SK-N-SH treated with all-trans-retinoic acid at 6 μM for 48 hours (cell line): ENCODE measurements at regions not wholly inside any gene's neighbourhood (a gene's known extent, or its start where the extent isn't known, plus 50 kb on each side); places are given as distances from the start of the nearest gene placed in this dataset.
"Not testable (repeated sequence)": the region's sequence is repeated elsewhere in the genome, so short reads cannot be mapped to it uniquely, and the experiment has no call there.

Experiments
- ARNTL ChIP-seq: fragments of 450-650 bp; formaldehyde crosslinking; IDR thresholded peaks from 2 replicates; pipeline ENCODE4 v1.5.0; 2020; ENCODE audit warnings: low read depth, mild to moderate bottlenecking, moderate library complexity, borderline replicate concordance
- RARB ChIP-seq: fragments of 250-450 bp; sonication (Bioruptor Pico); IDR thresholded peaks from 2 replicates; pipeline ENCODE4 v1.8.0; 2021; ENCODE audit warnings: mild to moderate bottlenecking, moderate library complexity
- TOX ChIP-seq: fragments of 250-450 bp; sonication (Bioruptor Pico); IDR thresholded peaks from 2 replicates; pipeline ENCODE4 v1.8.0; 2021; ENCODE audit warnings: mild to moderate bottlenecking, moderate library complexity, borderline replicate concordance
- ZFP30 ChIP-seq: fragments of 450-650 bp; formaldehyde crosslinking; IDR thresholded peaks from 2 replicates; pipeline ENCODE4 v1.5.0; 2022; ENCODE audit warnings: mild to moderate bottlenecking, moderate library complexity
- TF ChIP-seq, protein P1 (sequence below): fragments of 250-450 bp; sonication (Bioruptor Pico); IDR thresholded peaks from 2 replicates; pipeline ENCODE4 v1.5.0; 2020; ENCODE audit warnings: mild to moderate bottlenecking, moderate library complexity
- TF ChIP-seq, protein P2 (sequence below): fragments of 250-450 bp; sonication (Bioruptor Pico); IDR thresholded peaks from 2 replicates; pipeline ENCODE4 v1.5.1; 2021; ENCODE audit warnings: mild to moderate bottlenecking, moderate library complexity

DNA sequence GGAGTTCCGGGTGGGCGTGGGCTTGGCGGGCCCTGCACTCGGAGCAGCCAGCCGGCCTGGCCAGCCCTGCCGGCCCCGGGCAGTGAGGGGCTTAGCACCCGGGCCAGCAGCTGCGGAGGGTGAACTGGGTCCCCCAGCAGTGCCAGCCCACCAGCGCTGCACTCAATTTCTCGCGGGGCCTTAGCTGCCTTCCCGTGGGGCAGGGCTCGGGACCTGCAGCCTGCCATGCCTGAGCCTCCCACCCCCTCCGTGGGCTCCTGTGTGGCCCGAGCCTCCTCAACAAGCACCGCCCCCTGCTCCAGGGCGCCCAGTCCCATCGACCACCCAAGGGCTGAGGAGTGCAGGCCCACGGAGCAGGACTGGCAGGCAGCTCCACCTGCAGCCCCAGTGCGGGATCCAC lies 362.5 kb downstream of the TMEM167A start:
- TF ChIP-seq, protein P1, sequence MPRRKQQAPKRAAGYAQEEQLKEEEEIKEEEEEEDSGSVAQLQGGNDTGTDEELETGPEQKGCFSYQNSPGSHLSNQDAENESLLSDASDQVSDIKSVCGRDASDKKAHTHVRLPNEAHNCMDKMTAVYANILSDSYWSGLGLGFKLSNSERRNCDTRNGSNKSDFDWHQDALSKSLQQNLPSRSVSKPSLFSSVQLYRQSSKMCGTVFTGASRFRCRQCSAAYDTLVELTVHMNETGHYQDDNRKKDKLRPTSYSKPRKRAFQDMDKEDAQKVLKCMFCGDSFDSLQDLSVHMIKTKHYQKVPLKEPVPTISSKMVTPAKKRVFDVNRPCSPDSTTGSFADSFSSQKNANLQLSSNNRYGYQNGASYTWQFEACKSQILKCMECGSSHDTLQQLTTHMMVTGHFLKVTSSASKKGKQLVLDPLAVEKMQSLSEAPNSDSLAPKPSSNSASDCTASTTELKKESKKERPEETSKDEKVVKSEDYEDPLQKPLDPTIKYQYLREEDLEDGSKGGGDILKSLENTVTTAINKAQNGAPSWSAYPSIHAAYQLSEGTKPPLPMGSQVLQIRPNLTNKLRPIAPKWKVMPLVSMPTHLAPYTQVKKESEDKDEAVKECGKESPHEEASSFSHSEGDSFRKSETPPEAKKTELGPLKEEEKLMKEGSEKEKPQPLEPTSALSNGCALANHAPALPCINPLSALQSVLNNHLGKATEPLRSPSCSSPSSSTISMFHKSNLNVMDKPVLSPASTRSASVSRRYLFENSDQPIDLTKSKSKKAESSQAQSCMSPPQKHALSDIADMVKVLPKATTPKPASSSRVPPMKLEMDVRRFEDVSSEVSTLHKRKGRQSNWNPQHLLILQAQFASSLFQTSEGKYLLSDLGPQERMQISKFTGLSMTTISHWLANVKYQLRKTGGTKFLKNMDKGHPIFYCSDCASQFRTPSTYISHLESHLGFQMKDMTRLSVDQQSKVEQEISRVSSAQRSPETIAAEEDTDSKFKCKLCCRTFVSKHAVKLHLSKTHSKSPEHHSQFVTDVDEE (CRISPR knock-in tag) = not testable (repeated sequence)
- TF ChIP-seq ZFP30; RARB (CRISPR knock-in tag); ARNTL (CRISPR knock-in tag); TOX: not testable (repeated sequence)
- TF ChIP-seq, protein P2, sequence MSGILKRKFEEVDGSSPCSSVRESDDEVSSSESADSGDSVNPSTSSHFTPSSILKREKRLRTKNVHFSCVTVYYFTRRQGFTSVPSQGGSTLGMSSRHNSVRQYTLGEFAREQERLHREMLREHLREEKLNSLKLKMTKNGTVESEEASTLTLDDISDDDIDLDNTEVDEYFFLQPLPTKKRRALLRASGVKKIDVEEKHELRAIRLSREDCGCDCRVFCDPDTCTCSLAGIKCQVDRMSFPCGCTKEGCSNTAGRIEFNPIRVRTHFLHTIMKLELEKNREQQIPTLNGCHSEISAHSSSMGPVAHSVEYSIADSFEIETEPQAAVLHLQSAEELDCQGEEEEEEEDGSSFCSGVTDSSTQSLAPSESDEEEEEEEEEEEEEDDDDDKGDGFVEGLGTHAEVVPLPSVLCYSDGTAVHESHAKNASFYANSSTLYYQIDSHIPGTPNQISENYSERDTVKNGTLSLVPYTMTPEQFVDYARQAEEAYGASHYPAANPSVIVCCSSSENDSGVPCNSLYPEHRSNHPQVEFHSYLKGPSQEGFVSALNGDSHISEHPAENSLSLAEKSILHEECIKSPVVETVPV = not testable (repeated sequence)
